Keratinocyte (primary cell): ENCODE measurements at regions not wholly inside any gene's neighbourhood (a gene's known extent, or its start where the extent isn't known, plus 50 kb on each side); places are given as distances from the start of the nearest gene placed in this dataset.

Experiments used
- DNase-seq: peaks from one replicate; pipeline ENCODE4 v3.0.0-alpha.2; 2011; ENCODE audit warnings: low read depth, missing footprints, low spot score
- FAIRE-seq: peaks from 2 replicates; lab custom pipeline; 2011; peaks lifted over from hg19 to GRCh38; lab: Jason Lieb, UNC
- H2AFZ ChIP-seq: 2 replicates; pipeline ENCODE4 v1.6.0; 2012; ENCODE audit warnings: low read length, control low read depth, inconsistent platforms; ENCODE audit not compliant: control insufficient read depth
- H3K27ac ChIP-seq: 2 replicates; pipeline ENCODE4 v1.5.1; 2011; ENCODE audit warnings: low read length; ENCODE audit not compliant: control insufficient read depth, insufficient read depth
- H3K27me3 ChIP-seq: 3 replicates; pipeline ENCODE4 v1.6.0; 2011; ENCODE audit warnings: low read length; ENCODE audit not compliant: control insufficient read depth, insufficient read depth; ENCODE audit errors: extremely low read depth
- H3K36me3 ChIP-seq, 2 experiments: 2 replicates in 1 of 2; 3 replicates in 1 of 2; pipeline ENCODE4 v1.5.1; 2011; ENCODE audit warnings: low read length in 2 of 2, mild to moderate bottlenecking in 1 of 2; ENCODE audit not compliant: control insufficient read depth in 2 of 2, insufficient read depth in 2 of 2; ENCODE audit errors: extremely low read depth in 1 of 2
- H3K4me1 ChIP-seq: 3 replicates; pipeline ENCODE4 v1.5.1; 2011; ENCODE audit warnings: low read length; ENCODE audit not compliant: control insufficient read depth, insufficient read depth; ENCODE audit errors: extremely low read depth
- H3K4me2 ChIP-seq: 3 replicates; pipeline ENCODE4 v1.6.0; 2011; ENCODE audit warnings: low read depth, low read length; ENCODE audit not compliant: control insufficient read depth, insufficient read depth; ENCODE audit errors: extremely low read depth
- H3K4me3 ChIP-seq, 3 experiments: fragments of 200-600 bp in 1 of 3; sonication (generic) in 1 of 3; 2 replicates in 2 of 3; 3 replicates in 1 of 3; pipeline ENCODE4 v1.5.1; 2011 to 2016; ENCODE audit warnings: low read length in 3 of 3, mild to moderate bottlenecking in 3 of 3, control low read depth in 2 of 3, inconsistent platforms in 1 of 3, low read depth in 1 of 3, mixed read lengths in 1 of 3, mixed run types in 1 of 3, moderate library complexity in 1 of 3; ENCODE audit not compliant: control insufficient read depth in 2 of 3, insufficient read depth in 2 of 3; ENCODE audit errors: extremely low read depth in 1 of 3
- H3K79me2 ChIP-seq: 2 replicates; pipeline ENCODE4 v1.6.0; 2012; ENCODE audit warnings: low read length; ENCODE audit not compliant: control insufficient read depth, insufficient read depth
- H3K9ac ChIP-seq: 3 replicates; pipeline ENCODE4 v1.6.0; 2011; ENCODE audit warnings: low read length; ENCODE audit not compliant: control insufficient read depth, insufficient read depth; ENCODE audit errors: extremely low read depth
- H3K9me1 ChIP-seq: 3 replicates; pipeline ENCODE4 v1.6.0; 2011; ENCODE audit warnings: low read length; ENCODE audit not compliant: control insufficient read depth, insufficient read depth; ENCODE audit errors: extremely low read depth
- H3K9me3 ChIP-seq: 2 replicates; pipeline ENCODE4 v1.5.1; 2012; ENCODE audit warnings: low read depth, low read length; ENCODE audit not compliant: control insufficient read depth
- H4K20me1 ChIP-seq: 3 replicates; pipeline ENCODE4 v1.6.0; 2011; ENCODE audit warnings: low read length; ENCODE audit not compliant: control insufficient read depth, insufficient read depth; ENCODE audit errors: extremely low read depth
- EZH2 ChIP-seq: IDR thresholded peaks from one replicate; pipeline ENCODE4 v1.6.1; 2012; ENCODE audit warnings: inconsistent platforms, mild to moderate bottlenecking, low read length, moderate library complexity
- dilution Hi-C: fragments of 300-500 bp; cut with MboI; formaldehyde crosslinking; loops from one replicate; pipeline ENCODE4 v1.7.0; 2020; ENCODE audit warnings: low sequenced_read_pairs; ENCODE audit not compliant: extremely low pct_ligation_motif_present
- TF ChIP-seq, protein P1 (sequence below), 3 experiments: IDR thresholded peaks in 1 of 3; conservative IDR thresholded peaks in 1 of 3; optimal IDR thresholded peaks in 1 of 3; 2 replicates in 2 of 3; 3 replicates in 1 of 3; pipeline versions ENCODE3 to v1.5.1; 2011; ENCODE audit warnings: low read length in 3 of 3, mild to moderate bottlenecking in 3 of 3, moderate library complexity in 2 of 3, control low read depth in 1 of 3, inconsistent platforms in 1 of 3; ENCODE audit not compliant: insufficient read depth in 2 of 3; ENCODE audit errors: extremely low read depth in 1 of 3

DNA sequence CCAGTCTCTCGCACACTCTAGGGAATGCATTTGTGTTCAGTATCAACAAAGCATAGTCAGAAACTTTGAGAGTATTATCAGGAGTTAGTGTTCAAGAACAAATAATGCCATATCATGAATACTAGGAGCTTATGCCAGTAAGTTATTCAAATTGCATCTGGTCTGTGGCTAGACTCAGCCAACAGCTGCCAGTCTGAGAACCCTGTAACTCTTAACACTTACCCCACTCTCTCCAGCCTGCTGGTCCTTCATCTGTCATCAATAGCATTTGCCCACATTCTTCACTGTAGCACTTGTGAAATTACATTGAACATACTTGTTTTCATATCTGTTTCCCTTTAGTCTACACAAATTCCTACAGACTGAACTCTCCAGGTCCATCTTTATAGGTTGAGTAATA, 1157.5 kb upstream of the RAG2 start:
- H3K4me2 ChIP-seq = no peak overlapping the region
- DNase-seq = no peak
- no peaks in the 10 kb centered on the region for H3K9me1 ChIP-seq
- H2AFZ ChIP-seq = no peak overlapping the region
- no peaks in the 10 kb centered on the region for H3K27me3 ChIP-seq
- no peaks in the 10 kb centered on the region for H3K79me2 ChIP-seq
- no peaks in the 10 kb centered on the region for H3K4me1 ChIP-seq
- H3K36me3 ChIP-seq = no peaks in the 10 kb centered on the region
- H4K20me1 ChIP-seq = no peaks in the 10 kb centered on the region
- no peaks in the 10 kb centered on the region for H3K9me3 ChIP-seq
- no peak overlapping the region for H3K4me3 ChIP-seq
- no peak overlapping the region for H3K27ac ChIP-seq
- TF ChIP-seq, protein P1, sequence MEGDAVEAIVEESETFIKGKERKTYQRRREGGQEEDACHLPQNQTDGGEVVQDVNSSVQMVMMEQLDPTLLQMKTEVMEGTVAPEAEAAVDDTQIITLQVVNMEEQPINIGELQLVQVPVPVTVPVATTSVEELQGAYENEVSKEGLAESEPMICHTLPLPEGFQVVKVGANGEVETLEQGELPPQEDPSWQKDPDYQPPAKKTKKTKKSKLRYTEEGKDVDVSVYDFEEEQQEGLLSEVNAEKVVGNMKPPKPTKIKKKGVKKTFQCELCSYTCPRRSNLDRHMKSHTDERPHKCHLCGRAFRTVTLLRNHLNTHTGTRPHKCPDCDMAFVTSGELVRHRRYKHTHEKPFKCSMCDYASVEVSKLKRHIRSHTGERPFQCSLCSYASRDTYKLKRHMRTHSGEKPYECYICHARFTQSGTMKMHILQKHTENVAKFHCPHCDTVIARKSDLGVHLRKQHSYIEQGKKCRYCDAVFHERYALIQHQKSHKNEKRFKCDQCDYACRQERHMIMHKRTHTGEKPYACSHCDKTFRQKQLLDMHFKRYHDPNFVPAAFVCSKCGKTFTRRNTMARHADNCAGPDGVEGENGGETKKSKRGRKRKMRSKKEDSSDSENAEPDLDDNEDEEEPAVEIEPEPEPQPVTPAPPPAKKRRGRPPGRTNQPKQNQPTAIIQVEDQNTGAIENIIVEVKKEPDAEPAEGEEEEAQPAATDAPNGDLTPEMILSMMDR (optimal IDR thresholded peaks at IDR 0.05 in 1 of 3, IDR thresholded peaks at IDR 0.05 in 1 of 3, conservative IDR thresholded peaks at IDR 0.05 in 1 of 3; ENCODE audit: extremely low read depth in 1 of 3, insufficient read depth in 2 of 3, low read length in 3 of 3) = no peak
- TF ChIP-seq EZH2 = no peak
- dilution Hi-C loops = no loop called here
- H3K9ac ChIP-seq = no peak overlapping the region
- FAIRE-seq = no peak

GRCh38 chr11:37748641-37749040, 1150.6 kb upstream of the RAG2 start:
- no peak overlapping the region for H2AFZ ChIP-seq
- no peaks in the 10 kb centered on the region for H3K4me1 ChIP-seq
- H3K27ac ChIP-seq = no peak overlapping the region
- no peaks in the 10 kb centered on the region for H3K27me3 ChIP-seq
- H3K9ac ChIP-seq = no peak overlapping the region
- FAIRE-seq (no peak), DNase-seq (no peak)
- H3K9me1 ChIP-seq = no peaks in the 10 kb centered on the region
- no peaks in the 10 kb centered on the region for H3K79me2 ChIP-seq
- H3K4me3 ChIP-seq = no peak overlapping the region
- no peak overlapping the region for H3K4me2 ChIP-seq
- no peak for TF ChIP-seq EZH2
- TF ChIP-seq, protein P1 (optimal IDR thresholded peaks at IDR 0.05 in 1 of 3, IDR thresholded peaks at IDR 0.05 in 1 of 3, conservative IDR thresholded peaks at IDR 0.05 in 1 of 3; ENCODE audit: extremely low read depth in 1 of 3, insufficient read depth in 2 of 3, low read length in 3 of 3) = no peak
- H4K20me1 ChIP-seq = no peaks in the 10 kb centered on the region
- H3K9me3 ChIP-seq = no peaks in the 10 kb centered on the region
- dilution Hi-C loops = no loop called here
- H3K36me3 ChIP-seq = no peaks in the 10 kb centered on the region
